G401 (cell line): ENCODE measurements at regions not wholly inside any gene's neighbourhood (a gene's known extent, or its start where the extent isn't known, plus 50 kb on each side); places are given as distances from the start of the nearest gene placed in this dataset.
"Not testable (repeated sequence)": the region's sequence is repeated elsewhere in the genome, so short reads cannot be mapped to it uniquely, and the experiment has no call there.

Source experiments
- DNase-seq: peaks from one replicate; pipeline ENCODE4 v3.0.0-alpha.2; 2015; ENCODE audit warnings: low spot score
- in situ Hi-C: cut with HindIII; loops from 2 replicates; pipeline ENCODE4 v1.10.0; 2016; ENCODE audit warnings: low sequenced_read_pairs, mixed read lengths

GRCh38 chr13:62234780-62235440 lies 819.3 kb upstream of the PCDH20 start:
- in situ Hi-C loops = no loop called here
- DNase-seq = no peak

DNA sequence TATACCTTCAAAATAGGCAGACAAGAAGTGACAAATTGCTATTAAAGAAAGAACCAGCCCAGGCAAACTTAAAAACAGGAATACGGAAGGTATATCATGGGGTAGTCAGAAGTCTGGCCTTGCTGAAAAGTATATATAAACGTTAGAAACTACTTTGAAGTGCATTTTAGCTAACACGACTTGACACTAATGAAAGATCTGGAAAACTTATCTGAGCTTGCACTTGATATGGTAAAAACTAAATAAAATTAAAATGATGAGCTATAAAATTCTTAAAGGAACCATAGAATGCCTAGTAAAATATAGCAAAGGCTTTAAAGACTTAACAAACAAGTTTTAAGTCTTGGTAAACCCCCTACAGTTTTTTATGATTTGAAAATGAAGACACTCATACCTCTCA lies 795.3 kb upstream of the PCDH20 start:
- no peak for DNase-seq
- in situ Hi-C loops = no loop called here

DNA sequence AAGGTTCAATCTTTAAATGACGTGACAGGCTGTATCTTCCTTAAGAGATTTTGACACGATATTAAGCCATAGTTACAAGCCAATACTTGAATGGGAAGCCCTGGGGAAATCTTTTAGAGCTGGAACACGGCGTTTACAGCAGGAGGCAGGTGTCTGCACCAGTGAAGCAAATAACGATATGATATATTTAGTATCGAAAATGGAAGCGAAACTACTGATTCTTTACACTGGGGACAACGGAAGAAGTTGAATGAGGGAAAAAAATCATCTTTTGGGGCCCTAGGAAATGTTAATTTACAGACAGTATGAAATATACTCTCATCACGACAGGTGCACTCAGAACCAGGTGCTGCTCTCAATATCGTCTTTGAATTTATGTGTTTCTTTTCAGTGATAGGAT lies 793.9 kb upstream of the PCDH20 start:
- no peak for DNase-seq
- in situ Hi-C loops = no loop called here

DNA sequence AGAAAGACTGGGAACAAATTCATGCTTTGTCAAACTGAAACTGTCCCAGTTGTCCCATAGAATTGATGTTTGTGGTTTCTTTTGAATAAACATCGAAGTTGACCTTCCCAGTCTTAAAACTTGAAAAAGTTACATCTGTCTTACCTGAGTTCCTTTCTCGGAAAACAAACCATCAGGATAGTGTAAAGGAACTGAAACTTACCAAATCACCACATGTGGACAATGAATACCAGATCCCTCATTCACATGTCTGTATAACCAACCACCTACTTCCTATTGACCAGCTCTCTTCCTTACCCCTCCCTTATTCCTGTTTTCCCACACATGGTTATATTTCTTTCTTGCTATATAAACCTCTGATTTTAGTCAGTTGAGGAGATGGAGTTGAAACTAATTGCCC lies 791.7 kb upstream of the PCDH20 start:
- in situ Hi-C loops = no loop called here
- no peak for DNase-seq

DNA sequence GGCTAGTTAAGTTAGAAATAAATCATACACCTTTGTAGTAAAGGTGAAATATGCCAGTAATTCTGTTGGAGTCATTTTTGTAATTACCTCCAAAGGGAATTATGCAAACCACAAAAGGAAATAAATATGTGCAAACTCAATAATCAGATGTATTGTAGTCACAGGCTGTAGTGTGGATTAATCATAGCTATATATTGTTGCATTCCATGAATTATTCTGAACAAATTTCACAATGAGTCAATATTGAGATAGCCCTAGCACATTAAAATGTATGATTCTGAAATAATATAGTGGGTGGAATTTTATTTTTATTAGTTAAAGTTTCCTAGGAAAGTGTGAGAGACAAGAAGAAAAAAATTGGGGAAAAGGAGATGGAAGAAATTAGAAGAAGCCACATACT lies 790.5 kb upstream of the PCDH20 start:
- DNase-seq = no peak
- in situ Hi-C loops = no loop called here

GRCh38 chr13:62205273-62205672 lies 789.6 kb upstream of the PCDH20 start:
- in situ Hi-C loops = no loop called here
- no peak for DNase-seq

DNA sequence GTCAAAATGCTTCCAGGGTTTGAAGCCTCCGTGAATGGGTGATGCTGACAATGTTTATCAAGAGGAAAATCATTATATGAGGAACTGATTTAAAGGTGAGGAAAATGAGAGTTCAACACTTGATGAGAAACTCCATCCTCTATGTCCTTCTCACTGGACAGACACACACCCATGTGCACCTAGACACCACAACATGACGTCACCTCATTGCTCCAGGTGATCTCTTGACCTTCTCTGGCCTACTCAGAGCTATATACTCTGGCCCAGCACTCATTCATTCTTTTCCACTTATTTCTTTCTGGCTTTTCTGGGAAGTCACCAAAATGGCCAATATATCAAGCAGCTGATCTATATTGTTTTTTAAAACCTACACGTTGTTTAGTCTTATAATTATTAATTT lies 778.7 kb upstream of the PCDH20 start:
- DNase-seq = no peak
- in situ Hi-C loops = no loop called here

GRCh38 chr13:62193919-62194318 lies 778.3 kb upstream of the PCDH20 start:
- no peak for DNase-seq
- in situ Hi-C loops = no loop called here

- DNase-seq = no peak
- in situ Hi-C loops = no loop called here
Measured at GRCh38 chr13:62185631-62186255, 770.1 kb upstream of the PCDH20 start.

- in situ Hi-C loops = no loop called here
- no peak for DNase-seq
Measured at GRCh38 chr13:62176051-62176450, 760.4 kb upstream of the PCDH20 start.

GRCh38 chr13:62173958-62174357 lies 758.3 kb upstream of the PCDH20 start:
- in situ Hi-C loops = no loop called here
- no peak for DNase-seq

GRCh38 chr13:62171697-62172096 lies 756.0 kb upstream of the PCDH20 start:
- in situ Hi-C loops = no loop called here
- no peak for DNase-seq

- DNase-seq = no peak
- in situ Hi-C loops = no loop called here
Measured at GRCh38 chr13:62168891-62169290, 753.2 kb upstream of the PCDH20 start.

- no peak for DNase-seq
- in situ Hi-C loops = no loop called here
Measured at GRCh38 chr13:62167650-62168172, 752.1 kb upstream of the PCDH20 start.

DNA sequence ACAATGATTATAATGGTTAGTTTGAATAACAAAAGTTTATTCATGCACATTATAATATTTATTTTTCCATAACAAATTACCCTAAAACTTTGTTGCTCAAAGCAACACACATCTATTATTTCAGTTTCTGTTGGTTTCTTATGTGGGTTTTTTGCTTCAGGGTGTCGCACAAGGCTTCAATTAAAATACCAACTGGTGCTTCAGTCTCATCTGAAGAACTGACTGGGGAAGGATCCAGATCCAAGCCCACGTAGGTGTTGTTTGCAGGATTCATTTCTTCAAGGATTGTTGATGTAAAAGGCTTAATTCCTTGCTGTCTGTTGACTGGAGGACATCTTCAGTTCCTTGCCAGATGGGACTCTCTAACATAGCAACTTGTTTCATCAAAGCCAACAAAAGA lies 747.2 kb upstream of the PCDH20 start:
- in situ Hi-C loops = no loop called here
- DNase-seq = no peak

- in situ Hi-C loops = no loop called here
- DNase-seq = no peak
Measured at GRCh38 chr13:62158520-62158919, 742.9 kb upstream of the PCDH20 start.

DNA sequence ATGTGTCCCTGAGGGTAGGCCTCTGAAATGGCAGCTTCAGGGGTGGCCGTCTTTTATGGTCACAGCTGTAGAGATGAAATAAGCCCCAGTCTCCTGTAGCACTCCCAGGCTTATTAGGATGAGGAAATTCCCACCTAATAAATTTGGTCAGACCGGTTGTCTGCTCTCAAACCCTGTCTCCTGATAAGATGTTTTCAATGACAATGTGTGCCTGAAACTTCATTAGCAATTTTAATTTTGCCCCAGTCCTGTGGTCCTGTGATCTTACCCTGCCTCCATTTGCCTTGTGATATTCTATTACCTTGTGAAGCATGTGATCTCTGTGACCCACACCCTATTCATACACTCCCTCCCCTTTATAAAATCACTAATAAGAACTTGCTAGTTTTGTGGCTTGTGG lies 736.1 kb upstream of the PCDH20 start:
- DNase-seq, in situ Hi-C loops: not testable (repeated sequence)

DNA sequence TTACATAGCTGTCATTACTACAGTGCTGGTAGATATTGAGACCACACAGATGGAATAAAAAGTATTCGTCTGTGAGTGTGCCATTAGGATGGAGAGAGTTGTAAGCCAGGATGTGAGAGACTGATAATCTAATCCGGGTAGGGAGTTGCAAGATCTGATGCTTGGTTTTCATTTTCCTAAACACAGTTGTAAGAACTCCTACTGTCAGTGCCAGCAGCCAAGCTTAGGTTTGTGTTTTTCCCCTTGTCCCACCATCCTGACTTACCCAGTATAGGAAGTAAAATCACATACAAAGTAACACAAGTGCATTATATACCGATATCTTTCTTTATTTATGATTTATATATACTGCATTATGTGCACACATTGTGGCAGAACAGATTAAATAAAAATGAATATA lies 726.4 kb upstream of the PCDH20 start:
- no peak for DNase-seq
- in situ Hi-C loops = no loop called here

GRCh38 chr13:62139597-62139996 lies 723.9 kb upstream of the PCDH20 start:
- in situ Hi-C loops = no loop called here
- no peak for DNase-seq

GRCh38 chr13:62137629-62138405 lies 722.2 kb upstream of the PCDH20 start:
- no peak for DNase-seq
- in situ Hi-C loops = no loop called here
